HL-60 (cell line): ENCODE measurements at regions not wholly inside any gene's neighbourhood (a gene's known extent, or its start where the extent isn't known, plus 50 kb on each side); places are given as distances from the start of the nearest gene placed in this dataset.
"Not testable (repeated sequence)": the region's sequence is repeated elsewhere in the genome, so short reads cannot be mapped to it uniquely, and the experiment has no call there.

Experiments
- DNase-seq, 2 experiments: peaks; one replicate each; pipeline ENCODE4 v3.0.0-alpha.2; 2010 to 2020; ENCODE audit warnings: low read depth in 1 of 2, low spot score in 1 of 2
- H3K27ac ChIP-seq: fragments of 250-450 bp; sonication (Bioruptor Pico); replicated peaks from 2 replicates; pipeline ENCODE4 v1.5.1; 2020; ENCODE audit warnings: mild to moderate bottlenecking, moderate library complexity
- H3K27me3 ChIP-seq: fragments of 250-450 bp; sonication (Bioruptor Pico); 2 replicates; pipeline ENCODE4 v1.5.1; 2021; ENCODE audit warnings: mild to moderate bottlenecking, moderate library complexity; ENCODE audit not compliant: insufficient read depth, poor library complexity, severe bottlenecking
- H3K4me3 ChIP-seq: replicated peaks from 2 replicates; pipeline ENCODE4 v1.5.1; 2011; ENCODE audit warnings: mild to moderate bottlenecking, control low read depth, low read length; ENCODE audit not compliant: insufficient read depth
- GABPA ChIP-seq: IDR thresholded peaks from 2 replicates; pipeline ENCODE4 v1.6.1; 2012; ENCODE audit warnings: low read depth
- POLR2AphosphoS5 ChIP-seq: IDR thresholded peaks from 2 replicates; pipeline ENCODE4 v1.6.1; 2012; ENCODE audit warnings: low read depth
- REST ChIP-seq: IDR thresholded peaks from 2 replicates; pipeline ENCODE4 v1.6.1; 2012; ENCODE audit warnings: low read depth; ENCODE audit not compliant: insufficient replicate concordance
- SPI1 ChIP-seq: IDR thresholded peaks from 2 replicates; pipeline ENCODE4 v1.6.1; 2012; ENCODE audit warnings: low read depth, mild to moderate bottlenecking, borderline replicate concordance
- TF ChIP-seq, protein P1 (sequence below): IDR thresholded peaks from one replicate; pipeline ENCODE4 v1.5.1; 2011; ENCODE audit warnings: low read length, control low read depth, inconsistent platforms; ENCODE audit not compliant: insufficient read depth

DNA sequence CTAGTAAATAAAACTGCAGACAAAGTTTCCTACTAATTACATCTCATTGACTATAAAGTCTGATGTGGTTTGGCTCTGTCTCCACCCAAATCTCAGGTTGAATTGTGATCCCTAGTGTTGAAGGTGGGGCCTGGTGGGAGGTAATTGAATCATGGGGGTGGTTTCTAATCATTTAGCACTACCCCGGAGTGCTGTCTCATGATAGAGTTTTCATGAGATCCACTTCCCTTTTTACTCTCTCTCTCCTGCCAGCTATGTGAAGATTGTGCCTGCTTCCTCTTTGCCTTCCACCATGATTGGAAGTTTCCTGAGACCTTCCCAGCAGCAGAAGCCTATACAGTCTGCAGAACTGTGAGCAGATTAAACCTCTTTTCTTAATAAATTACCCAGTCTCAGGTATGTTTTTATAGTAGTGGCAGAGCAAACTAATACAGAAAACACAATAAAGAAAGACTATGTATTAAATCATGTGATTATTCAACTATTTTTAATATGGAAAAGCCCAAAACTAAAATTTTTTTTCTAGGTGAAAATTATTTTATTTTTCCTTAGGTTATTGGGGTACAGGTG lies 232.1 kb downstream of the FZD1 start:
- no peaks in the 10 kb centered on the region for H3K27me3 ChIP-seq
- TF ChIP-seq POLR2AphosphoS5 (no peak), SPI1 (peak; percentile 99)
- H3K4me3 ChIP-seq = no peak overlapping the region
- peak overlapping the region; percentile 27; the same call in 1 of the 2 replicates for H3K27ac ChIP-seq
- DNase-seq = peak; percentile 61 to 76

DNA sequence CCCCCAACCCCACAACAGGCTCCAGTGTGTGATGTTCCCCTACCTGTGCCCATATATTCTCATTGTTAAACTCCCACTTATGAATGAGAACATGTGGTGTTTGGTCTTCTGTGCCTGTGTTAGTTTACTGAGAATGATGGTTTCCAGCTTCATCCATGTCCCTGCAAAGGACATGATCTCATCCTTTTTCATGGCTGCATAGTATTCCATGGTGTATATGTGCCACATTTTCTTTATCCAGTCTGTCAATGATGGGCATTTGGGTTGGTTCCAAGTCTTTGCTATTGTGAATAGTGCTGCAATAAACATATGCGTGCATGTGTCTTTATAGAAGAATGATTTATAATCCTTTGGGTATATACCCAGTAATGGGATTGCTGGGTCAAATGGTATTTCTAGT lies 233.0 kb downstream of the FZD1 start:
- DNase-seq, H3K27me3 ChIP-seq, H3K4me3 ChIP-seq, H3K27ac ChIP-seq: not testable (repeated sequence)

DNA sequence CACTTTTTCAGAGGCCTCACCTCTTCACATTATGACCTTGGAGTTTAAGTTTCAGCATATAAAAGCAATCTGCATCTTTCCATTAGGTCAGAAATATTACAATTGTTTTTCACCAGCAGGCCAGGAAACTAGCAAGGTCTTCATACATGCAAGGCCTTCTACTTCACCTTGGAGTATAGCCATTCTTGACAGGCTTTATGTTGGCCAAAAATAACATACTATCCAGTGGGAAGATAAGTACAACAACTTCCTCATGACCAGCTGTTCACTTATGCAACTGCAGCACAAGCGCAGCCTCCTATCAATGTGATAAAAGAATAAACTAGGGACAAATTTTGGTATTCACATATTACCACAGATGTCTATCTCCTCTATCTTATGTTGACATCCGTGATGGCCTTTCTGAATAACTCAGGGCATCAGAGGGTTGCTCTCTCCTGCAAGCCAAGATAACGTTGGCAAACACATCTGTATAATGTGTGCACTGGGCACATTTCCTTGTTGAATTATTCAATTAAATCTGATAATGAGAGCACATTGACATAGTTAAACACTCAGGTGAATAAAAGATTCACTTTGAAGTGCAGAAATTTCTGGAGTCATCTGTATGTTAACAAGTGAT lies 239.8 kb downstream of the FZD1 start:
- Histone ChIP-seq H3K4me3 (no peak overlapping the region), H3K27ac (no peak overlapping the region), H3K27me3 (no peaks in the 10 kb centered on the region)
- DNase-seq = peak in 1 of 2 experiments; percentile 10
- TF ChIP-seq GABPA (no peak), REST (no peak), SPI1 (no peak), POLR2AphosphoS5 (peak; percentile 37)
- TF ChIP-seq, protein P1, sequence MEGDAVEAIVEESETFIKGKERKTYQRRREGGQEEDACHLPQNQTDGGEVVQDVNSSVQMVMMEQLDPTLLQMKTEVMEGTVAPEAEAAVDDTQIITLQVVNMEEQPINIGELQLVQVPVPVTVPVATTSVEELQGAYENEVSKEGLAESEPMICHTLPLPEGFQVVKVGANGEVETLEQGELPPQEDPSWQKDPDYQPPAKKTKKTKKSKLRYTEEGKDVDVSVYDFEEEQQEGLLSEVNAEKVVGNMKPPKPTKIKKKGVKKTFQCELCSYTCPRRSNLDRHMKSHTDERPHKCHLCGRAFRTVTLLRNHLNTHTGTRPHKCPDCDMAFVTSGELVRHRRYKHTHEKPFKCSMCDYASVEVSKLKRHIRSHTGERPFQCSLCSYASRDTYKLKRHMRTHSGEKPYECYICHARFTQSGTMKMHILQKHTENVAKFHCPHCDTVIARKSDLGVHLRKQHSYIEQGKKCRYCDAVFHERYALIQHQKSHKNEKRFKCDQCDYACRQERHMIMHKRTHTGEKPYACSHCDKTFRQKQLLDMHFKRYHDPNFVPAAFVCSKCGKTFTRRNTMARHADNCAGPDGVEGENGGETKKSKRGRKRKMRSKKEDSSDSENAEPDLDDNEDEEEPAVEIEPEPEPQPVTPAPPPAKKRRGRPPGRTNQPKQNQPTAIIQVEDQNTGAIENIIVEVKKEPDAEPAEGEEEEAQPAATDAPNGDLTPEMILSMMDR = no peak

DNA sequence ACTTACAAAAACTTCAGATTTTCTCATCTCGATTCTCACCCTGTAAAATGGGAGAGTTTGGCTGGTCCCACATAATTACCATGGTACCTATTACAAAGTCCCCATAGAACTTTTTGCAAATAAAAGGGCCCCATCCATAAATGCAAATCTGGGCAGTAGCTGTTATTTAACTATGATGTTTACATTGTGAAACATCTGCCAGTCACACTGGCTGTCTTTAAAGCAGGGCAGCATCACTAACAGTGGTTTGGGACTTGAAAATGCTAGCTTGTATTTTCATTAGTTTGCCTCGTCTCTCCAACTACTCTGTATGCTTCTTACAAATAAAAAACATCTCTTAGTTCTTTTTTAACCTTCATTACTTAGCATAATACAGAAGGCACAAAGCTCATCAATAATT lies 240.7 kb downstream of the FZD1 start:
- no peaks in the 10 kb centered on the region for H3K27me3 ChIP-seq
- TF ChIP-seq SPI1 (no peak), GABPA (no peak)
- H3K27ac ChIP-seq = no peak overlapping the region
- no peak for DNase-seq
- H3K4me3 ChIP-seq = no peak overlapping the region

- not testable (repeated sequence) for DNase-seq, H3K4me3 ChIP-seq, H3K27me3 ChIP-seq
Measured at GRCh38 chr7:91506966-91507365, 242.7 kb downstream of the FZD1 start.

GRCh38 chr7:91511861-91512260 lies 247.6 kb downstream of the FZD1 start:
- H3K4me3 ChIP-seq, H3K27ac ChIP-seq, DNase-seq, H3K27me3 ChIP-seq: not testable (repeated sequence)

More at GRCh38 chr7:91506966-91507365, 242.7 kb downstream of the FZD1 start:
- H3K27ac ChIP-seq = not testable (repeated sequence)

- no peak overlapping the region for H3K27ac ChIP-seq
- DNase-seq = peak in 1 of 2 experiments; percentile 15
- TF ChIP-seq, protein P1 = no peak
- TF ChIP-seq POLR2AphosphoS5 (no peak), GABPA (no peak), SPI1 (no peak)
- H3K4me3 ChIP-seq = no peak overlapping the region
- no peaks in the 10 kb centered on the region for H3K27me3 ChIP-seq
Measured at GRCh38 chr7:91512958-91513357, 248.7 kb downstream of the FZD1 start.
